SK-N-SH (cell line): ENCODE measurements at regions not wholly inside any gene's neighbourhood (a gene's known extent, or its start where the extent isn't known, plus 50 kb on each side); places are given as distances from the start of the nearest gene placed in this dataset.

Experiments
- CTCF ChIA-PET: fragments of 300-600, 350-600 bp; formaldehyde crosslinking; extraction: SDS; loops from one replicate; lab custom pipeline; 2021; lab: Yijun Ruan, JAX
- POLR2A ChIA-PET: fragments of 350-600 bp; sonication (Branson Sonifier 250); formaldehyde crosslinking; extraction: SDS; loops from one replicate; lab custom pipeline; 2020; ENCODE audit warnings: antibody characterized with exemption, inconsistent platforms; lab: Yijun Ruan, JAX
- DNase-seq: peaks from one replicate; pipeline ENCODE4 v3.0.0; 2012
- H2AFZ ChIP-seq: fragments of 200-600 bp; sonication (generic); 2 replicates; pipeline ENCODE4 v1.8.1; 2016; ENCODE audit warnings: antibody characterized with exemption, mild to moderate bottlenecking, low read depth
- H3F3A ChIP-seq: fragments of 200-600 bp; sonication (generic); replicated peaks from 2 replicates; pipeline ENCODE3; 2016; ENCODE audit warnings: antibody characterized with exemption, mild to moderate bottlenecking; ENCODE audit not compliant: insufficient read depth
- H3K27ac ChIP-seq, 2 experiments: fragments of 200-500 bp in 1 of 2; fragments of 200-600 bp in 1 of 2; sonication (Bioruptor generic) in 1 of 2; sonication (generic), shearing (Covaris generic) in 1 of 2; 2 replicates each; pipeline versions ENCODE4 v1.5.1 to v1.6.1; 2014 to 2016; ENCODE audit warnings: low read depth in 2 of 2, inconsistent platforms in 1 of 2, low read length in 1 of 2, mild to moderate bottlenecking in 1 of 2, mixed read lengths in 1 of 2
- H3K27me3 ChIP-seq: fragments of 200-600 bp; sonication (generic), shearing (Covaris generic); 2 replicates; pipeline ENCODE4 v1.6.1; 2016; ENCODE audit warnings: mixed run types; ENCODE audit not compliant: insufficient read depth
- H3K36me3 ChIP-seq, 2 experiments: fragments of 200-500 bp in 1 of 2; fragments of 200-600 bp in 1 of 2; sonication (Bioruptor generic) in 1 of 2; sonication (generic) in 1 of 2; replicated peaks in 1 of 2; 2 replicates each; pipeline versions ENCODE3 to v1.5.1; 2014 to 2016; ENCODE audit warnings: low read length in 1 of 2, mild to moderate bottlenecking in 1 of 2; ENCODE audit not compliant: insufficient read depth in 2 of 2, control insufficient read depth in 1 of 2
- H3K4me1 ChIP-seq, 2 experiments: fragments of 200-500 bp in 1 of 2; fragments of 200-600 bp in 1 of 2; sonication (Bioruptor generic) in 1 of 2; sonication (generic), shearing (Covaris generic) in 1 of 2; 2 replicates each; pipeline versions ENCODE4 v1.5.1 to v1.6.1; 2014 to 2016; ENCODE audit warnings: low read depth in 1 of 2, low read length in 1 of 2, mixed run types in 1 of 2; ENCODE audit not compliant: insufficient read depth in 2 of 2, control insufficient read depth in 1 of 2
- H3K4me2 ChIP-seq: fragments of 200-600 bp; sonication (generic), shearing (Covaris generic); 2 replicates; pipeline ENCODE4 v1.6.1; 2017; ENCODE audit warnings: mixed run types
- H3K4me3 ChIP-seq, 2 experiments: fragments of 200-500 bp in 1 of 2; fragments of 200-600 bp in 1 of 2; sonication (Bioruptor generic) in 1 of 2; sonication (generic), shearing (Covaris generic) in 1 of 2; 2 replicates each; pipeline versions ENCODE4 v1.5.1 to v1.8.1; 2014 to 2016; ENCODE audit warnings: low read depth in 2 of 2, inconsistent platforms in 1 of 2, low read length in 1 of 2, mild to moderate bottlenecking in 1 of 2, mixed read lengths in 1 of 2, moderate library complexity in 1 of 2
- H3K79me2 ChIP-seq: fragments of 200-600 bp; sonication (generic); 2 replicates; pipeline ENCODE4 v1.8.1; 2017; ENCODE audit warnings: mild to moderate bottlenecking; ENCODE audit not compliant: insufficient read depth
- H3K9ac ChIP-seq: fragments of 200-600 bp; sonication (generic); 2 replicates; pipeline ENCODE4 v1.6.1; 2017; ENCODE audit warnings: mixed run types
- H3K9me2 ChIP-seq: fragments of 200-600 bp; sonication (generic); 2 replicates; pipeline ENCODE4 v1.6.1; 2017; ENCODE audit warnings: mixed run types
- H3K9me3 ChIP-seq: fragments of 200-600 bp; sonication (generic); 2 replicates; pipeline ENCODE4 v1.6.1; 2017; ENCODE audit warnings: mixed run types, mild to moderate bottlenecking, moderate library complexity
- H4K20me1 ChIP-seq: fragments of 200-600 bp; sonication (generic); 2 replicates; pipeline ENCODE4 v1.6.1; 2017; ENCODE audit warnings: mild to moderate bottlenecking, mixed run types; ENCODE audit not compliant: insufficient read depth
- EP300 ChIP-seq, 2 experiments: IDR thresholded peaks; 2 replicates each; pipeline versions ENCODE4 v1.4.0 to v1.6.1; 2012; ENCODE audit warnings: borderline replicate concordance in 1 of 2, low read depth in 1 of 2, low read length in 1 of 2
- EZH2phosphoT487 ChIP-seq: fragments of 200-600 bp; sonication (generic); IDR thresholded peaks from 2 replicates; pipeline ENCODE4 v1.6.1; 2017; ENCODE audit warnings: low read depth, mixed run types, mild to moderate bottlenecking, antibody characterized with exemption, moderate library complexity, borderline replicate concordance
- MEF2A ChIP-seq: IDR thresholded peaks from 2 replicates; pipeline ENCODE4 v1.4.0; 2012; ENCODE audit warnings: low read depth, borderline replicate concordance
- NRF1 ChIP-seq: IDR thresholded peaks from 2 replicates; pipeline ENCODE4 v1.6.1; 2012; ENCODE audit warnings: low read depth, mild to moderate bottlenecking, low read length
- RCOR1 ChIP-seq: fragments of 150-350 bp; IDR thresholded peaks from 2 replicates; pipeline ENCODE4 v1.6.1; 2017; ENCODE audit warnings: antibody characterized with exemption, low read length
- SMC3 ChIP-seq: IDR thresholded peaks from 2 replicates; pipeline ENCODE4 v1.6.1; 2012; ENCODE audit warnings: low read depth, low read length, improper control_type of control experiment
- TAF1 ChIP-seq: IDR thresholded peaks from 2 replicates; pipeline ENCODE4 v1.6.1; 2012; ENCODE audit warnings: low read depth, mild to moderate bottlenecking, low read length, moderate library complexity, borderline replicate concordance
- TCF12 ChIP-seq: IDR thresholded peaks from 2 replicates; pipeline ENCODE4 v1.4.0; 2012
- TEAD4 ChIP-seq: IDR thresholded peaks from 2 replicates; pipeline ENCODE4 v1.4.0; 2012; ENCODE audit warnings: mild to moderate bottlenecking, borderline replicate concordance; ENCODE audit not compliant: insufficient read depth
- USF1 ChIP-seq: IDR thresholded peaks from 2 replicates; pipeline ENCODE4 v1.4.0; 2012; ENCODE audit warnings: low read depth, borderline replicate concordance
- YY1 ChIP-seq: IDR thresholded peaks from 2 replicates; pipeline ENCODE4 v1.4.0; 2012; ENCODE audit warnings: low read depth, mild to moderate bottlenecking
- WGBS: methylation state at CpG from one replicate; pipeline ENCODE4 v1.1.6; 2017; ENCODE audit warnings: low lambda C conversion rate; 5-methylcytosine and 5-hydroxymethylcytosine counted together
- TF ChIP-seq, protein P1 (sequence below): fragments of 200-600 bp; sonication (generic); IDR thresholded peaks from 2 replicates; pipeline ENCODE4 v1.6.1; 2017; ENCODE audit warnings: antibody characterized with exemption, mild to moderate bottlenecking, moderate library complexity
- TF ChIP-seq, protein P2 (sequence below): IDR thresholded peaks from 2 replicates; pipeline ENCODE4 v1.4.0; 2012; ENCODE audit warnings: low read depth, borderline replicate concordance
- TF ChIP-seq, protein P3 (sequence below): fragments of 150-350 bp; IDR thresholded peaks from 2 replicates; pipeline ENCODE4 v1.6.1; 2016; ENCODE audit warnings: mild to moderate bottlenecking, low read depth, low read length

DNA sequence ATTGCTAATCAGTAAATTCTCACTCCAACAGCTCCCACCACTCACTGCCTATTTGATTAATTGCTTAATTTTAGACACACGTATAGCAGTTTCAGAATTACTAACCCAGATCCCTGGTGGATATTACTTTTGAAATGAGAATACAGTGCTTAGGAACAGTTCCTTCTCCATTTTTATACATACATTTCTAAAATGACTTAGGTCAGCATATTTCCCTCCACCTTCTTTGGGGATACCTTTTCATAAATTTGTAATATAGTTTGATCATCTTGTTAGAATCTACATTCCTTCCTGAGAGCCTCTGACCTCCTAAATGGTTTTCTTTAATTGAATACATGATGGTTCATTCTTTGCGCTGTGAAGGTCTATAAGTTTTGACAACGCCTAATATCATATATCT is 279.8 kb upstream of the NETO1 start:
- Histone ChIP-seq H3K27me3 (no peaks in the 10 kb centered on the region; the same call in 1 of the 2 replicates), H3K9me2 (no peaks in the 10 kb centered on the region; the same call in 1 of the 2 replicates), H3K9ac (no peak overlapping the region), H3K4me3 (no peak overlapping the region), H3K79me2 (no peaks in the 10 kb centered on the region), H2AFZ (no peak overlapping the region), H3K9me3 (no peaks in the 10 kb centered on the region; the same call in 1 of the 2 replicates), H4K20me1 (no peaks in the 10 kb centered on the region), H3K36me3 (no peaks in the 10 kb centered on the region), H3K4me1 (no peaks in the 10 kb centered on the region), H3K4me2 (no peak overlapping the region), H3F3A (no peaks in the 10 kb centered on the region), H3K27ac (no peak overlapping the region)
- TF ChIP-seq, protein P1, sequence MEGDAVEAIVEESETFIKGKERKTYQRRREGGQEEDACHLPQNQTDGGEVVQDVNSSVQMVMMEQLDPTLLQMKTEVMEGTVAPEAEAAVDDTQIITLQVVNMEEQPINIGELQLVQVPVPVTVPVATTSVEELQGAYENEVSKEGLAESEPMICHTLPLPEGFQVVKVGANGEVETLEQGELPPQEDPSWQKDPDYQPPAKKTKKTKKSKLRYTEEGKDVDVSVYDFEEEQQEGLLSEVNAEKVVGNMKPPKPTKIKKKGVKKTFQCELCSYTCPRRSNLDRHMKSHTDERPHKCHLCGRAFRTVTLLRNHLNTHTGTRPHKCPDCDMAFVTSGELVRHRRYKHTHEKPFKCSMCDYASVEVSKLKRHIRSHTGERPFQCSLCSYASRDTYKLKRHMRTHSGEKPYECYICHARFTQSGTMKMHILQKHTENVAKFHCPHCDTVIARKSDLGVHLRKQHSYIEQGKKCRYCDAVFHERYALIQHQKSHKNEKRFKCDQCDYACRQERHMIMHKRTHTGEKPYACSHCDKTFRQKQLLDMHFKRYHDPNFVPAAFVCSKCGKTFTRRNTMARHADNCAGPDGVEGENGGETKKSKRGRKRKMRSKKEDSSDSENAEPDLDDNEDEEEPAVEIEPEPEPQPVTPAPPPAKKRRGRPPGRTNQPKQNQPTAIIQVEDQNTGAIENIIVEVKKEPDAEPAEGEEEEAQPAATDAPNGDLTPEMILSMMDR, result no peak
- no peak for TF ChIP-seq NRF1
- TF ChIP-seq RCOR1, result no peak
- TF ChIP-seq, protein P2, sequence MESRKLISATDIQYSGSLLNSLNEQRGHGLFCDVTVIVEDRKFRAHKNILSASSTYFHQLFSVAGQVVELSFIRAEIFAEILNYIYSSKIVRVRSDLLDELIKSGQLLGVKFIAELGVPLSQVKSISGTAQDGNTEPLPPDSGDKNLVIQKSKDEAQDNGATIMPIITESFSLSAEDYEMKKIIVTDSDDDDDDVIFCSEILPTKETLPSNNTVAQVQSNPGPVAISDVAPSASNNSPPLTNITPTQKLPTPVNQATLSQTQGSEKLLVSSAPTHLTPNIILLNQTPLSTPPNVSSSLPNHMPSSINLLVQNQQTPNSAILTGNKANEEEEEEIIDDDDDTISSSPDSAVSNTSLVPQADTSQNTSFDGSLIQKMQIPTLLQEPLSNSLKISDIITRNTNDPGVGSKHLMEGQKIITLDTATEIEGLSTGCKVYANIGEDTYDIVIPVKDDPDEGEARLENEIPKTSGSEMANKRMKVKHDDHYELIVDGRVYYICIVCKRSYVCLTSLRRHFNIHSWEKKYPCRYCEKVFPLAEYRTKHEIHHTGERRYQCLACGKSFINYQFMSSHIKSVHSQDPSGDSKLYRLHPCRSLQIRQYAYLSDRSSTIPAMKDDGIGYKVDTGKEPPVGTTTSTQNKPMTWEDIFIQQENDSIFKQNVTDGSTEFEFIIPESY, result no peak
- no peak for TF ChIP-seq EP300 (IDR thresholded peaks at IDR 0.05; ENCODE audit: borderline replicate concordance in 1 of 2, low read depth in 1 of 2, low read length in 1 of 2)
- no peak for DNase-seq
- WGBS, result 20% methylated on average over 3 of the region's 3 CpGs
- POLR2A ChIA-PET, result no interaction called here
- CTCF ChIA-PET, result no interaction called here

DNA sequence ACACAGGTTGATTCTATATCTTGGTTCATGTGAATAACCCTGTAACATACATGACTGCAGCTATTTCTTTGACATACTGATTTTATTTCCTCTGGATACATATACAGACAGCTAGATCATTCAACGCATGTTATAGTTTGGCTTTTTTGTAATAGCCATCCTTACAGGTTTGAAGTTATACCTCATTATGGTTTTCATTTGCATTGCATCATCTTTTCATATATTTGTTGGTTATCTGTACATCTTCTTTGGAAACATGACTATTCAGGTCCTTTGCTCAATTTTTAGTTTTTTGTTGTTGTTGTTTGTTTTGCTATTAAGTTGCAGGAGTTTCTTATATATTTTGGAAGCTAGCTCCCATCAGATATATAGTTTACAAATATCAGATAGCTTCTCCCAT is 276.2 kb upstream of the NETO1 start:
- no peak for DNase-seq
- Histone ChIP-seq H3K4me1 (no peaks in the 10 kb centered on the region), H3K79me2 (no peaks in the 10 kb centered on the region), H3K36me3 (no peaks in the 10 kb centered on the region), H4K20me1 (no peaks in the 10 kb centered on the region), H3K9ac (no peak overlapping the region), H2AFZ (no peak overlapping the region), H3K4me2 (no peak overlapping the region), H3K27me3 (peaks cover 7% of the 10 kb centered on the region; the same call in 1 of the 2 replicates), H3K9me2 (no peaks in the 10 kb centered on the region; the same call in 1 of the 2 replicates), H3K27ac (no peak overlapping the region), H3K9me3 (no peaks in the 10 kb centered on the region; the same call in 1 of the 2 replicates), H3K4me3 (no peak overlapping the region), H3F3A (no peaks in the 10 kb centered on the region)
- WGBS, result 14% methylated on average over 1 of the region's 1 CpG
- POLR2A ChIA-PET, result no interaction called here
- CTCF ChIA-PET, result no interaction called here
- no peak for TF ChIP-seq RCOR1
- no peak for TF ChIP-seq TAF1
- TF ChIP-seq, protein P3, sequence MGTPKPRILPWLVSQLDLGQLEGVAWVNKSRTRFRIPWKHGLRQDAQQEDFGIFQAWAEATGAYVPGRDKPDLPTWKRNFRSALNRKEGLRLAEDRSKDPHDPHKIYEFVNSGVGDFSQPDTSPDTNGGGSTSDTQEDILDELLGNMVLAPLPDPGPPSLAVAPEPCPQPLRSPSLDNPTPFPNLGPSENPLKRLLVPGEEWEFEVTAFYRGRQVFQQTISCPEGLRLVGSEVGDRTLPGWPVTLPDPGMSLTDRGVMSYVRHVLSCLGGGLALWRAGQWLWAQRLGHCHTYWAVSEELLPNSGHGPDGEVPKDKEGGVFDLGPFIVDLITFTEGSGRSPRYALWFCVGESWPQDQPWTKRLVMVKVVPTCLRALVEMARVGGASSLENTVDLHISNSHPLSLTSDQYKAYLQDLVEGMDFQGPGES, result no peak
- TF ChIP-seq YY1, result no peak
- no peak for TF ChIP-seq SMC3
- no peak for TF ChIP-seq MEF2A
- TF ChIP-seq TCF12, result no peak
- no peak for TF ChIP-seq USF1
- no peak for TF ChIP-seq EZH2phosphoT487
- no peak for TF ChIP-seq EP300 (IDR thresholded peaks at IDR 0.05; ENCODE audit: borderline replicate concordance in 1 of 2, low read depth in 1 of 2, low read length in 1 of 2)
- TF ChIP-seq TEAD4, result no peak
